Activated CD8-positive, alpha-beta T cell treated with anti-CD3 and anti-CD28 coated beads for 36 hours (primary cell): ENCODE measurements at regions not wholly inside any gene's neighbourhood (a gene's known extent, or its start where the extent isn't known, plus 50 kb on each side); places are given as distances from the start of the nearest gene placed in this dataset.
"Not testable (repeated sequence)": the region's sequence is repeated elsewhere in the genome, so short reads cannot be mapped to it uniquely, and the experiment has no call there.

Source experiments
- ATAC-seq: fragments of 200-7000 bp; cut with Tn5 transposase; one replicate; pipeline ENCODE4 v1.10.0; 2021; ENCODE audit warnings: mild to moderate bottlenecking, moderate library complexity
- CTCF ChIA-PET: fragments of 350-600 bp; sonication (Branson Sonifier 250); formaldehyde crosslinking; loops from one replicate; lab custom pipeline; 2021; ENCODE audit warnings: antibody characterized with exemption; lab: Charles Lee
- POLR2A ChIA-PET: fragments of 350-600 bp; sonication (Branson Sonifier 250); formaldehyde crosslinking; loops from one replicate; lab custom pipeline; 2021; ENCODE audit warnings: antibody characterized with exemption; lab: Charles Lee
- DNase-seq: peaks from one replicate; pipeline ENCODE4 v3.0.0-alpha.2; 2020
- H3K27ac Mint-ChIP-seq: one replicate; pipeline ENCODE4 v1.8.0; 2021; ENCODE audit warnings: mild to moderate bottlenecking, mixed read lengths
- H3K27me3 Mint-ChIP-seq: one replicate; pipeline ENCODE4 v1.8.0; 2021; ENCODE audit warnings: mixed read lengths
- H3K36me3 Mint-ChIP-seq: one replicate; pipeline ENCODE4 v1.8.0; 2021; ENCODE audit warnings: low read depth, mixed read lengths
- H3K4me1 Mint-ChIP-seq: one replicate; pipeline ENCODE4 v1.8.0; 2021; ENCODE audit warnings: low read depth, mixed read lengths
- H3K4me3 Mint-ChIP-seq: one replicate; pipeline ENCODE4 v1.8.0; 2021; ENCODE audit warnings: mild to moderate bottlenecking, moderate library complexity, mixed read lengths
- H3K9me3 Mint-ChIP-seq: one replicate; pipeline ENCODE4 v1.8.0; 2021; ENCODE audit warnings: mixed read lengths
- intact Hi-C: fragments of 100-400 bp; cut with micrococcal nuclease; formaldehyde crosslinking; loops from one replicate; pipeline ENCODE4 v1.10.0; 2022
- TF ChIP-seq, protein P1 (sequence below): fragments of 200-600 bp; IDR thresholded peaks from one replicate; pipeline ENCODE4 v1.8.0; 2022; ENCODE audit warnings: antibody characterized with exemption, mild to moderate bottlenecking

DNA sequence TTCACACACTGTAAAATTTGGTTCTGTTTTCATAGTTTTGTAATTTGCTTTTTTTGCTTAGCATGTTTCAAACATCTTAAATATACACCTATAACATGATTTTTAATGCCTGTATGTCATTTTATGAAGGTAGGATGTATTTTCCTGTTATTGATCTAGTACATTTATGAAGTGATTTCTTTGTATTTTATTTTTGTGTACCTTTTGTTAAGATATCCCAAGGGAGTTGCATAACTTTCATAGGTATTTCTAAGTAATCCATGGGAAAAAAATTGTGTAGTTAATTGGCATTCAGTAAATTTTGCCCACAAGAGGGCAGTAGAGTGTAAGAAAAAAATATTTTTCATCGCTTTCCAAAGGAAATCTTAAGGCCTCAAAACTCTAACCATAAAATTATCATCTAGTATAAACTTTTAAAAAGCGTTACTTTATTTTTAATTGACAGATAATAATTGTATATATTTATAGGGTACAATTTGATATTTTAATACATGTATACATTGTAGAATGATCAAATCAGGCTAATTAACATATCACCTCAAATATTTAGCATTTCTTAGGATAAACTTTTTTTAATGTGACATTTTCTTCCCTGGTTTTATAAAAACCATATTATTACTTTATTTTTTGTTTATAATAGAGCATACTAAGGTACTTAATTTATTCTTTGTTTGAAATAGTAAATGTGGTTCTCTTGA is 62.8 kb upstream of the ARL17B start:
- POLR2A ChIA-PET, H3K9me3 Mint-ChIP-seq, H3K27me3 Mint-ChIP-seq, H3K4me1 Mint-ChIP-seq, ATAC-seq, DNase-seq, CTCF ChIA-PET, intact Hi-C loops, H3K36me3 Mint-ChIP-seq, H3K4me3 Mint-ChIP-seq, H3K27ac Mint-ChIP-seq: not testable (repeated sequence)
- TF ChIP-seq, protein P1, sequence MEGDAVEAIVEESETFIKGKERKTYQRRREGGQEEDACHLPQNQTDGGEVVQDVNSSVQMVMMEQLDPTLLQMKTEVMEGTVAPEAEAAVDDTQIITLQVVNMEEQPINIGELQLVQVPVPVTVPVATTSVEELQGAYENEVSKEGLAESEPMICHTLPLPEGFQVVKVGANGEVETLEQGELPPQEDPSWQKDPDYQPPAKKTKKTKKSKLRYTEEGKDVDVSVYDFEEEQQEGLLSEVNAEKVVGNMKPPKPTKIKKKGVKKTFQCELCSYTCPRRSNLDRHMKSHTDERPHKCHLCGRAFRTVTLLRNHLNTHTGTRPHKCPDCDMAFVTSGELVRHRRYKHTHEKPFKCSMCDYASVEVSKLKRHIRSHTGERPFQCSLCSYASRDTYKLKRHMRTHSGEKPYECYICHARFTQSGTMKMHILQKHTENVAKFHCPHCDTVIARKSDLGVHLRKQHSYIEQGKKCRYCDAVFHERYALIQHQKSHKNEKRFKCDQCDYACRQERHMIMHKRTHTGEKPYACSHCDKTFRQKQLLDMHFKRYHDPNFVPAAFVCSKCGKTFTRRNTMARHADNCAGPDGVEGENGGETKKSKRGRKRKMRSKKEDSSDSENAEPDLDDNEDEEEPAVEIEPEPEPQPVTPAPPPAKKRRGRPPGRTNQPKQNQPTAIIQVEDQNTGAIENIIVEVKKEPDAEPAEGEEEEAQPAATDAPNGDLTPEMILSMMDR, result peak; percentile 49

DNA sequence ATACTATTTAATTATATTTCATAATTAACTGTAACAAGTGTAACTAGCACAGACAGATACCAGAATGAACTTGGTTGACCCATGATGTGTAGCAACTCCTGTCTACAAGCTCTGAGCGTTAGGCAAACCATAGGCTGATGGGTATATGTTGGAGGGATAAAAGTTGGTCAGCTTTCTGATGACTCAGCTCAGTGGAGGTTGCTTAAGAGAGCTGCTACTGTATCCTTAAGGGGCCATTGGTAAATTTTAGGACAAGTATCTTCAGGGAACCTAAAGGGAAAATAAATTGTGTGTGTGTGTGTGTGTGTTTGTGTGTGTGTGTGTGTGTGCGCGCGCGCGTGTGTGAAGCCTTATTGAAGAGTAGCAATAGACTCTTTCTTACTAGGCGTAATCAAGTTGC is 56.3 kb upstream of the ARL17B start:
- H3K27ac Mint-ChIP-seq, DNase-seq, CTCF ChIA-PET, H3K36me3 Mint-ChIP-seq, intact Hi-C loops, H3K27me3 Mint-ChIP-seq, H3K9me3 Mint-ChIP-seq, H3K4me3 Mint-ChIP-seq, H3K4me1 Mint-ChIP-seq, POLR2A ChIA-PET: not testable (repeated sequence)
- ATAC-seq, result peak; percentile 61

DNA sequence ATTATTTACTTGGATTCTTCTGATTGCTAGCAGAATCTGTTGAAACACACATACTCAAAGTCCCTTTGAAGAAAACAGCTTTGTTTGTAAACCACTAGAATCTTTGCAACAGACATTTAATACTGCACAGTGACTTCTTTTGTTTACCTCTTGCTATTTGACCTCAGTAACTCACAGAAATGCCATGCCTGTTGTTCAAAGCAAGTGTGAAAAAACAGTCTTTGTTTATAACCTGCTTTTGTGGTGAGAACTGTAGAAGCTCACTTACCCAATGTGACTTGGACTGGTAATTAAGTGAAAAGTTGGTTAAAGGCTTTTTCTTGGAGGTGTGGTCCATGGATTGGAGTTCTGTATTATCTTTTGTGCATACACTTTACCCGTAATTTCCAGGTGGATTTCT is 55.7 kb upstream of the ARL17B start:
- H3K4me3 Mint-ChIP-seq, H3K27ac Mint-ChIP-seq, CTCF ChIA-PET, ATAC-seq, H3K27me3 Mint-ChIP-seq, intact Hi-C loops, DNase-seq, POLR2A ChIA-PET, H3K4me1 Mint-ChIP-seq, H3K9me3 Mint-ChIP-seq, H3K36me3 Mint-ChIP-seq: not testable (repeated sequence)

DNA sequence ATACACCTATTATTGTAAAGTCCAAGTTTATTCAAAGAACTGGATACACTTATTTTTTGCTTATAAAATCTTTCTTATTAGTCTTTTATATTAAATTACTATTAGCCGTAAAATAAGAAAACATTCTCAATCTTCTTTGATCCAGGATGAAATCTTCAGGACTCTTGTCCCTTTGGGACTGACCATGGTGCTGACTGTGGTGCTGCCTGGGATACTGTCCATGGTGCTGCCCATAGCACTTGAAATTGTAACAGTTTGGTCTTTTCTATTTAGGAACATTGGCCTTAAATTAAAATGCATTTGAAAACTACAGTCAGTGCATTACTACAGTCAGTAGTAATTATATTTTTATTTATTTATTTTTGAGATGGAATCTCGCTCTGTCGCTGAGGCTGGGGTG is 53.0 kb upstream of the ARL17B start:
- H3K4me1 Mint-ChIP-seq, CTCF ChIA-PET, H3K27ac Mint-ChIP-seq, intact Hi-C loops, H3K9me3 Mint-ChIP-seq, ATAC-seq, H3K27me3 Mint-ChIP-seq, POLR2A ChIA-PET, H3K4me3 Mint-ChIP-seq, H3K36me3 Mint-ChIP-seq, DNase-seq: not testable (repeated sequence)

DNA sequence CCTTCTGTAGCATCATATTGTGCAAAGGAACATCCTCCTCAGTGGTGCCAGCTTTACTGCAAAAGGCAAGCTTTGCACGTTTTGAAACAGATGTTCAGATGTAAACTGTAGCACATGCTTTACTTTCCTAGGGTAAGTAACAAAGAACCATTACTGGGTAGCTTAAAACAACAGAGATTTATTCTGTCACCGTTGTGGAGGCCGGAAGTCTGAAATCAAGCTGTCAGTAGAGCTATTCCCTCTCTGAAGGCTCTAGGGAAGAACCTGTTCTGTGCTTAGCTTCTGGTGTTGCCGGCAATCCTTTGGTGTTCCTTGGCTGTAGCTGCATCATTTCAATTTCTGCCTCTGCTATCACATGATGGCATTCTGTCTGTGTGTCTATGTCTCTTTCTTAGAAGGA is 50.6 kb upstream of the ARL17B start:
- DNase-seq, H3K36me3 Mint-ChIP-seq, POLR2A ChIA-PET, ATAC-seq, H3K27me3 Mint-ChIP-seq, H3K9me3 Mint-ChIP-seq, intact Hi-C loops, CTCF ChIA-PET, H3K27ac Mint-ChIP-seq, H3K4me3 Mint-ChIP-seq, H3K4me1 Mint-ChIP-seq: not testable (repeated sequence)

DNA sequence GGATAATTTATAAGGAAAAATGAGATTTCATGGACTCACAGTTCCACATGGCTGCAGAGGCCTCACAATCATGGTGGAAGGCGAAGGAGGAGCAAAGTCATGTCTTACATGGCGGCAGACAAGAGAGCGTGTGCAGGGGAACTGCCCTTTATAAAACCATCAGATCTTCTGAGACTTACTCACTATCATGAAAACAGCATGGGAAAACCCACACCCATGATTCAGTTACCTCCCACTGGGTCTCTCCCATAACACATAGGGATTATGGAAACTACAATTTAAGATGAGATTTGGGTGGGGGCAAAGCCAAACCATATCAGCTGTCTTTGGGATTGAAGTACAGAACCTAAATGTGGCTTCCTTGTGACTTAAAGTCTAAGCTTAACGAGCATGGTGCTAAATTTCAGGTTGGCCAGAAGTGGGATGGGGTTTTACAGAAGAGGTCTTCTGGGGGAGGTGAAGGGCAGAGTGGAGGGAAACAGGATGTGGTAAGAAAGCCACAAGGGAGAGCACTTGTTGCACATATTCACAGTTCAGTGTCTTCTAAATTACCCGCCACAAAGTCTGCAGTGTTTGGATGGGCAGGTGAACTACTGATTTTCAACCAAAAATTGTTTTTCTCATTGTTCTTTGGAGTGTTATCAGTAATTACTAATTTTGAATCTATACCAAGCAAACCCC is 49.7 kb upstream of the ARL17B start:
- H3K36me3 Mint-ChIP-seq, CTCF ChIA-PET, POLR2A ChIA-PET, H3K4me1 Mint-ChIP-seq, H3K9me3 Mint-ChIP-seq, intact Hi-C loops, H3K27me3 Mint-ChIP-seq, H3K27ac Mint-ChIP-seq, DNase-seq, H3K4me3 Mint-ChIP-seq: not testable (repeated sequence)
- peak; percentile 91 for ATAC-seq
